RWPE1 (cell line): ENCODE measurements at regions not wholly inside any gene's neighbourhood (a gene's known extent, or its start where the extent isn't known, plus 50 kb on each side); places are given as distances from the start of the nearest gene placed in this dataset.
"Not testable (repeated sequence)": the region's sequence is repeated elsewhere in the genome, so short reads cannot be mapped to it uniquely, and the experiment has no call there.

Experiments used
- CTCF ChIA-PET: fragments of 350-600 bp; sonication (Branson Sonifier 250); formaldehyde crosslinking; extraction: SDS; loops from one replicate; lab custom pipeline; 2021; lab: Yijun Ruan, JAX
- POLR2A ChIA-PET: fragments of 400-600 bp; formaldehyde crosslinking; extraction: SDS; loops from one replicate; lab custom pipeline; 2020; ENCODE audit warnings: antibody characterized with exemption; ENCODE audit not compliant: low non-redundant PET; lab: Yijun Ruan, JAX
- DNase-seq: peaks from one replicate; pipeline ENCODE4 v3.0.0; 2012; ENCODE audit warnings: low spot score
- H3K27ac ChIP-seq: fragments of 450-650 bp; 2 replicates; pipeline ENCODE4 v1.5.1; 2017
- TF ChIP-seq, protein P1 (sequence below): fragments of 450-650 bp; conservative IDR thresholded peaks from 2 replicates; pipeline ENCODE4 v1.5.1; 2017; ENCODE audit warnings: low read depth, mild to moderate bottlenecking

DNA sequence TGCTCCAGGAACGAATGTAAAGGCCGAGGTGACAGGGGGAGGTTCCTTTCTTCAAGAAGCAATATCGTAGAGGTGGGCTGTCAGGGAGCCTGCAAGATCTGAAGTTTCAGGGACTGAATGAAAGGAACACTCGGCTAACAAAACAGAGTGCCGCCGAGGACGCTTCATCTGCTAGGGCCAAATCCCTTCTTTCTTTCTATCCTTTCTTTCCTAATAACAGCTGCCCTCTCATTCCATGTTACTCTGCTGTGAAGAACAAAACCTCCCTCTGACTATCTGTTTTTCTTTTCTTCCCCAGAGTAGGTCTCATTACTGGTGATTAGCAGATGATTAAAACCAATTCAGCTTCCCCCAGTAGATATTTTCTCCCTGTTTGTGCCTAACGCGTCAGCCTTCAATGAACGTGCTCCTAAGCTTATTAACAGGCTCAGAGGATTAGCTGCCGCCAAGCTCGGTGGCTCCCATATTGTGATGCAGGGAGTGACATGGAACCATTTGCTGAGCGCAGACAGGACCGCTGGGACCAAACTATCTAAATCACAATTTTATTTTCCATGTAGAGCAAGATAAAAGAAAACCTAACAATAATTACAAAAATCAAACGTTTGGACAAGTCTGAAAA lies 414.6 kb downstream of the TMEM182 start:
- CTCF ChIA-PET: interaction anchor here (0.7 kb wide), 1 partner anchor 1419 kb away, joined by 3 read pairs; no protein-coding TSS in a partner anchor
- TF ChIP-seq, protein P1, sequence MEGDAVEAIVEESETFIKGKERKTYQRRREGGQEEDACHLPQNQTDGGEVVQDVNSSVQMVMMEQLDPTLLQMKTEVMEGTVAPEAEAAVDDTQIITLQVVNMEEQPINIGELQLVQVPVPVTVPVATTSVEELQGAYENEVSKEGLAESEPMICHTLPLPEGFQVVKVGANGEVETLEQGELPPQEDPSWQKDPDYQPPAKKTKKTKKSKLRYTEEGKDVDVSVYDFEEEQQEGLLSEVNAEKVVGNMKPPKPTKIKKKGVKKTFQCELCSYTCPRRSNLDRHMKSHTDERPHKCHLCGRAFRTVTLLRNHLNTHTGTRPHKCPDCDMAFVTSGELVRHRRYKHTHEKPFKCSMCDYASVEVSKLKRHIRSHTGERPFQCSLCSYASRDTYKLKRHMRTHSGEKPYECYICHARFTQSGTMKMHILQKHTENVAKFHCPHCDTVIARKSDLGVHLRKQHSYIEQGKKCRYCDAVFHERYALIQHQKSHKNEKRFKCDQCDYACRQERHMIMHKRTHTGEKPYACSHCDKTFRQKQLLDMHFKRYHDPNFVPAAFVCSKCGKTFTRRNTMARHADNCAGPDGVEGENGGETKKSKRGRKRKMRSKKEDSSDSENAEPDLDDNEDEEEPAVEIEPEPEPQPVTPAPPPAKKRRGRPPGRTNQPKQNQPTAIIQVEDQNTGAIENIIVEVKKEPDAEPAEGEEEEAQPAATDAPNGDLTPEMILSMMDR: no peak
- POLR2A ChIA-PET: no interaction called here
- DNase-seq: no peak
- H3K27ac ChIP-seq: no peak overlapping the region

DNA sequence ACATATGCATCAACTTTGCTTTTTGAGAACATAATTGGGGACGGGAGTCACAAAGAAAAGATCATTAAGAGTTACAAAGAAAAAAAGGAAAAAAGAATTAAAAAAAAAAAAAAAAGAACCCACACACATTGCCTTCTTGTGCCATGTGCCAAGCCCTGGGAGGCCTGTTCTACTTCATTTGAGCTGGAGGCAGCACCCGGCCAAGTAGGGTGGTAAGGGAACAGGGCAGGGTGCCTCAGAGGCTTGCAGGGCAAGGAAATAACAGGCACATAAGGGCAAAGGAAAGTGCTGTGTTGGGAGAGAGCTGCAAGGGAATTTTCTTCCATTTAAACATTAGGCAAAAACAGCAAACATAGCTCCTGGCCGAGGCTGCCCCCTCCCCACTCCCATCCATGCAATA lies 418.0 kb downstream of the TMEM182 start:
- DNase-seq: no peak
- CTCF ChIA-PET: interaction anchor here (0.6 kb wide), 2 partner anchors 18 to 1969 kb away, joined by 3 read pairs; no protein-coding TSS in a partner anchor
- TF ChIP-seq, protein P1: no peak
- H3K27ac ChIP-seq: no peak overlapping the region
- POLR2A ChIA-PET: no interaction called here

DNA sequence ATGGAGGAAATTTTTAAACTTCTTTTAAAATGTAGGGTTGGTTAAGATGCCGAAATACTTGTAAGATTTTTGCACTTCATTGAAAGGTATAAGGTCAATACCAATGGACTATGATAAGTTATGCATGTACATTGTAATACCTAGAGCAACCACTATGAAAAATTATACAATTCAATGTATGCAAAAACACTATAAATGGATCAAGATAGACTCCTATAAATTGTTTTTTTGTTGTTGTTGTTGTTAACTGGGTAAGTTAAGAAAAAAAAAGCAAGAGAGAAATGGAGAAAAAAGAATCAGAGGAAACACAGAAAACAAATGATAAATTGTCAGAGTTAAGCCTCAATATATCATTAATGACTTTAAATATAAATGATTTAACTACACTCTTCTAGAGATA lies 421.2 kb downstream of the TMEM182 start:
- no peak for DNase-seq
- ChIA-PET POLR2A (no interaction called here), CTCF (no interaction called here)
- H3K27ac ChIP-seq: no peak overlapping the region
- TF ChIP-seq, protein P1: no peak

DNA sequence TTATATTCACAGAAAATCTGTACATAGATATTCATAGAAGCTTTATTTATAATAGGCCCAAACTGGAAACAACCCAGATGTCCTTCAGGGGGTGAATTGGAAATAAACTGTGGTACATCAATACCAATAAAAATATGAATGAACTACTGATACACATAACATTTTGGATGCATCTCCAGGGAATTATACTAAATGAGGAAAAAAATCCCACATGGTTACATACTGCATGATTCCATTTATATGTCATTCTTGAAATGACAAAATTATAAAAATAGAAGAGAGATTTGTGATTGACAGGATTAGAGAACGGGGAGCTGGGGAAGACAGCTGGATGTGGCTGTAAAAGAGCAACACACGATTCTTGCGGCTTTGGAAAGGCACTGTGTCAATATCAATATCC lies 435.0 kb downstream of the TMEM182 start:
- H3K27ac ChIP-seq: no peak overlapping the region
- TF ChIP-seq, protein P1: no peak
- CTCF ChIA-PET: no interaction called here
- POLR2A ChIA-PET: no interaction called here
- no peak for DNase-seq

DNA sequence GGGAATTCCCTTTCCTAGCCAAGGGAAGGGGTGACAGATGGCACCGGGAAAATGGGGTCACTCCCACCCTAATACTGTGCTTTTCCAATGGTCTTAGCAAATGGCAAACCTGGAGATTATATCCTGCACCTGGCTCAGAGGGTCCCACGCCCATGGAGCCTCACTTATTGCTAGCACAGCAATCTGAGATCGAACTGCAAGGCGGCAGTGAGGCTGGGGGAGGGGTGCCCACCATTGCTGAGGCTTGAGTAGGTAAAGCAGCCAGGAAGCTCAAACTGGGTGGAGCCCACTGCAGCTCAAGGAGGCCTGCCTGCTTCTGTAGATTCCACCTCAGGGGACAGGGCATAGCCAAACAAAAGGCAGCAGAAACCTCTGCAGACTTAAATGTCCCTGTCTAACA lies 438.9 kb downstream of the TMEM182 start:
- CTCF ChIA-PET, POLR2A ChIA-PET, H3K27ac ChIP-seq, DNase-seq: not testable (repeated sequence)

DNA sequence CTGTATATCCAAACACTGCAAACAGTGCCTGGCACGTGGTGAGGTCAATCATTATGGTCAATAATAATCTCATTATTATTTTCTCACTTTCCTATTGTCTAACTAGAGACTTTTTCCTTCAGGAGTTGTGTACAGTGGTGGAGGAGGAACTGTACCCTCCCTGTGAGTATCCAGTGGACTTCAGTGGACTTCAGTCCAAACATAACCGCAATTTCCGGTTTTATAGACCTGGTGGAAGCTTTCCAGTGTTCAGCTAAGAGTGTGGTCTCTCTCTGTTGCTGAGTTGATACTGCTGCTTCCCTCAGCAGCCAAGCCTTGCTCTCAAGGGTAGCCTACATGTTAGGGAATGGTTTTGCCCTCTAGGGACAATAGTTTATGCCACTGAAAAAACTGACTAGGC lies 447.1 kb downstream of the TMEM182 start:
- CTCF ChIA-PET: interaction anchor here (0.5 kb wide), 1 partner anchor 295 kb away, joined by 3 read pairs; no protein-coding TSS in a partner anchor

DNA sequence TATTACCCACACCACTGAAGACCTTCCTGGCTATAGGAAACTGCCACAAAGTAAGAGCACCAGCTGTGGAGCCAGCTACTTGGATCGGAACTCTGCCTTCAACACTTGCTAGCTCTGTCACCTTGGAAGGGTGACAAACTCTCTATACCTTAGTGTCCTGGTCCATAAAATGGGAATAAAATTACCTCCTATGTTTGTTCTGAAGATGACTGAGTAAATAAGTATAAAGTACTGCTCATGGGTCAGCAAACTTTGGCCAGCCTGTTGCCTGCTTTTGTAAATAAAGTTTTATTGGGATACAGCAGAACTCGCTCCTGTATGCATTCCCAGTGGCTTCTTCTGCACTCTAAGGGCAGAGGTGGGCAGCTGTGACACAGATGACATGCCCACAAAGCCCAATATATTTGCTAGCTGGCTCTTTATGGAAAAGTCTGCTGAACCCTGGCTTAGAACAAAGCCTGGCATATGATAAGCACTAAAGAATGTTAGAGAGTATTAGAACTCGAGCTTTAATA lies 451.3 kb downstream of the TMEM182 start:
- H3K27ac ChIP-seq: no peak overlapping the region
- DNase-seq: no peak
- CTCF ChIA-PET: no interaction called here
- TF ChIP-seq, protein P1: no peak
- POLR2A ChIA-PET: no interaction called here

More for the DNA sequence above, 447.1 kb downstream of the TMEM182 start:
- no peak overlapping the region for H3K27ac ChIP-seq
- TF ChIP-seq, protein P1: no peak
- DNase-seq: no peak
- POLR2A ChIA-PET: no interaction called here
